SK-N-SH (cell line): ENCODE measurements at regions not wholly inside any gene's neighbourhood (a gene's known extent, or its start where the extent isn't known, plus 50 kb on each side); places are given as distances from the start of the nearest gene placed in this dataset.

Experiments
- CTCF ChIA-PET: fragments of 300-600, 350-600 bp; formaldehyde crosslinking; extraction: SDS; loops from one replicate; lab custom pipeline; 2021; lab: Yijun Ruan, JAX
- POLR2A ChIA-PET: fragments of 350-600 bp; sonication (Branson Sonifier 250); formaldehyde crosslinking; extraction: SDS; loops from one replicate; lab custom pipeline; 2020; ENCODE audit warnings: antibody characterized with exemption, inconsistent platforms; lab: Yijun Ruan, JAX
- DNase-seq: peaks from one replicate; pipeline ENCODE4 v3.0.0; 2012
- H2AFZ ChIP-seq: fragments of 200-600 bp; sonication (generic); 2 replicates; pipeline ENCODE4 v1.8.1; 2016; ENCODE audit warnings: antibody characterized with exemption, mild to moderate bottlenecking, low read depth
- H3F3A ChIP-seq: fragments of 200-600 bp; sonication (generic); replicated peaks from 2 replicates; pipeline ENCODE3; 2016; ENCODE audit warnings: antibody characterized with exemption, mild to moderate bottlenecking; ENCODE audit not compliant: insufficient read depth
- H3K27ac ChIP-seq, 2 experiments: fragments of 200-500 bp in 1 of 2; fragments of 200-600 bp in 1 of 2; sonication (Bioruptor generic) in 1 of 2; sonication (generic), shearing (Covaris generic) in 1 of 2; 2 replicates each; pipeline versions ENCODE4 v1.5.1 to v1.6.1; 2014 to 2016; ENCODE audit warnings: low read depth in 2 of 2, inconsistent platforms in 1 of 2, low read length in 1 of 2, mild to moderate bottlenecking in 1 of 2, mixed read lengths in 1 of 2
- H3K27me3 ChIP-seq: fragments of 200-600 bp; sonication (generic), shearing (Covaris generic); 2 replicates; pipeline ENCODE4 v1.6.1; 2016; ENCODE audit warnings: mixed run types; ENCODE audit not compliant: insufficient read depth
- H3K36me3 ChIP-seq, 2 experiments: fragments of 200-500 bp in 1 of 2; fragments of 200-600 bp in 1 of 2; sonication (Bioruptor generic) in 1 of 2; sonication (generic) in 1 of 2; replicated peaks in 1 of 2; 2 replicates each; pipeline versions ENCODE3 to v1.5.1; 2014 to 2016; ENCODE audit warnings: low read length in 1 of 2, mild to moderate bottlenecking in 1 of 2; ENCODE audit not compliant: insufficient read depth in 2 of 2, control insufficient read depth in 1 of 2
- H3K4me1 ChIP-seq, 2 experiments: fragments of 200-500 bp in 1 of 2; fragments of 200-600 bp in 1 of 2; sonication (Bioruptor generic) in 1 of 2; sonication (generic), shearing (Covaris generic) in 1 of 2; 2 replicates each; pipeline versions ENCODE4 v1.5.1 to v1.6.1; 2014 to 2016; ENCODE audit warnings: low read depth in 1 of 2, low read length in 1 of 2, mixed run types in 1 of 2; ENCODE audit not compliant: insufficient read depth in 2 of 2, control insufficient read depth in 1 of 2
- H3K4me2 ChIP-seq: fragments of 200-600 bp; sonication (generic), shearing (Covaris generic); 2 replicates; pipeline ENCODE4 v1.6.1; 2017; ENCODE audit warnings: mixed run types
- H3K4me3 ChIP-seq, 2 experiments: fragments of 200-500 bp in 1 of 2; fragments of 200-600 bp in 1 of 2; sonication (Bioruptor generic) in 1 of 2; sonication (generic), shearing (Covaris generic) in 1 of 2; 2 replicates each; pipeline versions ENCODE4 v1.5.1 to v1.8.1; 2014 to 2016; ENCODE audit warnings: low read depth in 2 of 2, inconsistent platforms in 1 of 2, low read length in 1 of 2, mild to moderate bottlenecking in 1 of 2, mixed read lengths in 1 of 2, moderate library complexity in 1 of 2
- H3K79me2 ChIP-seq: fragments of 200-600 bp; sonication (generic); 2 replicates; pipeline ENCODE4 v1.8.1; 2017; ENCODE audit warnings: mild to moderate bottlenecking; ENCODE audit not compliant: insufficient read depth
- H3K9ac ChIP-seq: fragments of 200-600 bp; sonication (generic); 2 replicates; pipeline ENCODE4 v1.6.1; 2017; ENCODE audit warnings: mixed run types
- H3K9me2 ChIP-seq: fragments of 200-600 bp; sonication (generic); 2 replicates; pipeline ENCODE4 v1.6.1; 2017; ENCODE audit warnings: mixed run types
- H3K9me3 ChIP-seq: fragments of 200-600 bp; sonication (generic); 2 replicates; pipeline ENCODE4 v1.6.1; 2017; ENCODE audit warnings: mixed run types, mild to moderate bottlenecking, moderate library complexity
- H4K20me1 ChIP-seq: fragments of 200-600 bp; sonication (generic); 2 replicates; pipeline ENCODE4 v1.6.1; 2017; ENCODE audit warnings: mild to moderate bottlenecking, mixed run types; ENCODE audit not compliant: insufficient read depth
- ELF1 ChIP-seq: IDR thresholded peaks from 2 replicates; pipeline ENCODE4 v1.4.0; 2012
- EP300 ChIP-seq, 2 experiments: IDR thresholded peaks; 2 replicates each; pipeline versions ENCODE4 v1.4.0 to v1.6.1; 2012; ENCODE audit warnings: borderline replicate concordance in 1 of 2, low read depth in 1 of 2, low read length in 1 of 2
- EZH2phosphoT487 ChIP-seq: fragments of 200-600 bp; sonication (generic); IDR thresholded peaks from 2 replicates; pipeline ENCODE4 v1.6.1; 2017; ENCODE audit warnings: low read depth, mixed run types, mild to moderate bottlenecking, antibody characterized with exemption, moderate library complexity, borderline replicate concordance
- FOSL2 ChIP-seq: IDR thresholded peaks from 2 replicates; pipeline ENCODE4 v1.4.0; 2012; ENCODE audit warnings: low read depth, mild to moderate bottlenecking, moderate library complexity, borderline replicate concordance
- GABPA ChIP-seq: IDR thresholded peaks from 2 replicates; pipeline ENCODE4 v1.4.0; 2012; ENCODE audit warnings: low read depth, mild to moderate bottlenecking
- MEF2A ChIP-seq: IDR thresholded peaks from 2 replicates; pipeline ENCODE4 v1.4.0; 2012; ENCODE audit warnings: low read depth, borderline replicate concordance
- MXI1 ChIP-seq: IDR thresholded peaks from 2 replicates; pipeline ENCODE4 v1.6.1; 2012; ENCODE audit warnings: mild to moderate bottlenecking, low read depth, low read length, improper control_type of control experiment
- NFIC ChIP-seq: IDR thresholded peaks from 2 replicates; pipeline ENCODE4 v1.4.0; 2012; ENCODE audit warnings: borderline replicate concordance
- NRF1 ChIP-seq: IDR thresholded peaks from 2 replicates; pipeline ENCODE4 v1.6.1; 2012; ENCODE audit warnings: low read depth, mild to moderate bottlenecking, low read length
- PBX3 ChIP-seq: IDR thresholded peaks from 2 replicates; pipeline ENCODE4; 2012
- RAD21 ChIP-seq: IDR thresholded peaks from 2 replicates; pipeline ENCODE4 v1.6.1; 2012; ENCODE audit warnings: mild to moderate bottlenecking, low read length
- RCOR1 ChIP-seq: fragments of 150-350 bp; IDR thresholded peaks from 2 replicates; pipeline ENCODE4 v1.6.1; 2017; ENCODE audit warnings: antibody characterized with exemption, low read length
- REST ChIP-seq: IDR thresholded peaks from 2 replicates; pipeline ENCODE4 v1.6.1; 2012; ENCODE audit warnings: mild to moderate bottlenecking, low read depth, low read length, moderate library complexity
- SIN3A ChIP-seq: IDR thresholded peaks from 2 replicates; pipeline ENCODE4 v1.6.1; 2012; ENCODE audit warnings: low read depth, mild to moderate bottlenecking, low read length, moderate library complexity, borderline replicate concordance
- TAF1 ChIP-seq: IDR thresholded peaks from 2 replicates; pipeline ENCODE4 v1.6.1; 2012; ENCODE audit warnings: low read depth, mild to moderate bottlenecking, low read length, moderate library complexity, borderline replicate concordance
- TCF12 ChIP-seq: IDR thresholded peaks from 2 replicates; pipeline ENCODE4 v1.4.0; 2012
- USF2 ChIP-seq: fragments of 150-350 bp; IDR thresholded peaks from 2 replicates; pipeline ENCODE4 v1.6.1; 2017; ENCODE audit warnings: antibody characterized with exemption, low read length, low read depth, borderline replicate concordance
- YY1 ChIP-seq: IDR thresholded peaks from 2 replicates; pipeline ENCODE4 v1.4.0; 2012; ENCODE audit warnings: low read depth, mild to moderate bottlenecking
- WGBS: methylation state at CpG from one replicate; pipeline ENCODE4 v1.1.6; 2017; ENCODE audit warnings: low lambda C conversion rate; 5-methylcytosine and 5-hydroxymethylcytosine counted together
- TF ChIP-seq, protein P1 (sequence below): fragments of 150-350 bp; IDR thresholded peaks from 2 replicates; pipeline ENCODE4 v1.6.1; 2016; ENCODE audit warnings: mild to moderate bottlenecking, low read depth, low read length

GRCh38 chr18:8537400-8537799 lies 71.8 kb upstream of the RAB12 start:
- H3K4me2 ChIP-seq: no peak overlapping the region
- ChIA-PET CTCF (no interaction called here), POLR2A (no interaction called here)
- no peak overlapping the region for H3K4me3 ChIP-seq
- no peak overlapping the region for H3K9ac ChIP-seq
- no peak overlapping the region for H3K27ac ChIP-seq
- no peak overlapping the region for H2AFZ ChIP-seq
- H3K27me3 ChIP-seq: no peaks in the 10 kb centered on the region
- WGBS: 57% methylated on average over 15 of the region's 17 CpGs
- H3F3A ChIP-seq: no peaks in the 10 kb centered on the region
- H3K36me3 ChIP-seq: no peaks in the 10 kb centered on the region
- DNase-seq: no peak
- TF ChIP-seq NRF1: no peak
- no peak for TF ChIP-seq EP300 (IDR thresholded peaks at IDR 0.05; ENCODE audit: borderline replicate concordance in 1 of 2, low read depth in 1 of 2, low read length in 1 of 2)
- no peak for TF ChIP-seq MXI1
- TF ChIP-seq USF2: no peak
- no peak for TF ChIP-seq MEF2A
- no peak for TF ChIP-seq ELF1
- TF ChIP-seq EZH2phosphoT487: no peak
- TF ChIP-seq FOSL2: no peak
- no peaks in the 10 kb centered on the region for H3K9me3 ChIP-seq
- H4K20me1 ChIP-seq: no peaks in the 10 kb centered on the region
- H3K79me2 ChIP-seq: no peaks in the 10 kb centered on the region
- H3K4me1 ChIP-seq: no peaks in the 10 kb centered on the region; a peak in 1 of 4 replicates
- no peaks in the 10 kb centered on the region for H3K9me2 ChIP-seq

DNA sequence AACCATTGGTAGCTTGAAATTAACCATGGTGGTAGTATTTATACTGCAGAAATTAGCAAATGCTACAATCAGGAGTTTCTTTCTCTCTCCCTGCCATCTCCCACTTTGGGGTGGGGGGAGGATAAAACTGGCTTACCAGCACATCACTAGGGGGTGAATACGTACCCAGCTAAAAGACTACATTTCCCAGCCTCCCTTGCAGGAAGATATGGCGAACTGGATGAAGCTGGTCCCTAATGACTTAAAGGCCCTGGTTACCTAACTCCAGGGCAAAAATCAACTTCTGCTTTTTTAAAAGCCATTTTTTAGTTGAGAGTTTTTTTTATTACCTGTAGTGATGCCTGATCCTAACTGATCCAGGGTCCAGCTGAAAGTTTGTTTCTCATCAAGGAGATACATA lies 70.3 kb upstream of the RAB12 start:
- Histone ChIP-seq H3K9me3 (no peaks in the 10 kb centered on the region), H3K36me3 (no peaks in the 10 kb centered on the region), H3K9me2 (no peaks in the 10 kb centered on the region), H4K20me1 (no peaks in the 10 kb centered on the region), H3K4me2 (no peak overlapping the region), H3K4me3 (no peak overlapping the region), H3F3A (no peaks in the 10 kb centered on the region), H3K79me2 (no peaks in the 10 kb centered on the region), H2AFZ (no peak overlapping the region), H3K27me3 (no peaks in the 10 kb centered on the region), H3K27ac (no peak overlapping the region), H3K9ac (no peak overlapping the region), H3K4me1 (no peaks in the 10 kb centered on the region; a peak in 1 of 4 replicates)
- TF ChIP-seq, protein P1, sequence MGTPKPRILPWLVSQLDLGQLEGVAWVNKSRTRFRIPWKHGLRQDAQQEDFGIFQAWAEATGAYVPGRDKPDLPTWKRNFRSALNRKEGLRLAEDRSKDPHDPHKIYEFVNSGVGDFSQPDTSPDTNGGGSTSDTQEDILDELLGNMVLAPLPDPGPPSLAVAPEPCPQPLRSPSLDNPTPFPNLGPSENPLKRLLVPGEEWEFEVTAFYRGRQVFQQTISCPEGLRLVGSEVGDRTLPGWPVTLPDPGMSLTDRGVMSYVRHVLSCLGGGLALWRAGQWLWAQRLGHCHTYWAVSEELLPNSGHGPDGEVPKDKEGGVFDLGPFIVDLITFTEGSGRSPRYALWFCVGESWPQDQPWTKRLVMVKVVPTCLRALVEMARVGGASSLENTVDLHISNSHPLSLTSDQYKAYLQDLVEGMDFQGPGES: no peak
- TF ChIP-seq GABPA: no peak
- no peak for TF ChIP-seq PBX3
- TF ChIP-seq RCOR1: no peak
- TF ChIP-seq MEF2A: no peak
- no peak for TF ChIP-seq SIN3A
- no peak for TF ChIP-seq TCF12
- TF ChIP-seq YY1: no peak
- no peak for TF ChIP-seq NFIC
- TF ChIP-seq MXI1: no peak
- TF ChIP-seq TAF1: no peak
- TF ChIP-seq EP300 (IDR thresholded peaks at IDR 0.05; ENCODE audit: borderline replicate concordance in 1 of 2, low read depth in 1 of 2, low read length in 1 of 2): no peak
- no peak for TF ChIP-seq USF2
- no peak for TF ChIP-seq RAD21
- TF ChIP-seq REST: no peak
- TF ChIP-seq FOSL2: no peak
- WGBS: 43% methylated on average over 2 of the region's 2 CpGs
- CTCF ChIA-PET: no interaction called here
- POLR2A ChIA-PET: interaction anchor here (0.5 kb wide), 1 partner anchor 106 kb away, joined by 3 read pairs; no protein-coding TSS in a partner anchor
- no peak for DNase-seq
